Smooth muscle cell of the brain vasculature (primary cell): ENCODE measurements at regions not wholly inside any gene's neighbourhood (a gene's known extent, or its start where the extent isn't known, plus 50 kb on each side); places are given as distances from the start of the nearest gene placed in this dataset.
"Not testable (repeated sequence)": the region's sequence is repeated elsewhere in the genome, so short reads cannot be mapped to it uniquely, and the experiment has no call there.

ENCODE experiments used
- DNase-seq: peaks from one replicate; pipeline ENCODE4 v3.0.0-alpha.2; 2012; ENCODE audit warnings: low read depth, low spot score

DNA sequence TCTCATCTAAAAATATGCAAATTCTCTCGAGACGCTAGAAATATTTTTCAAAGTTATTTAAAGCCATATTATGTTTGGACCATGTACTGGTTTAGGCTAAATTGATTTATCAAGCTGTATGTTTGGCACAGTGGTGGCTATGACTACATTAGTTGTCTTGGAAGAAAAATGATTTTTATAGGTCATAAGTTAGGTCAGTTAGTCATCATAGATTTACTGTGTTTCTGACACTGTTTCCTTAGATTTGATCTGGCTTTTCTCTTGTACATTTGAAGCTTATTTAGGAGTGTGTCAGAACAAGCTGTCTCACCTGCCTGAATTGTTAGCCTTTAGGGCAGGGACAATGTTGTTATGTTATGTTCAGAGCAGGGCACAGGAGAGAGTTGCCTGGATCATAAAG lies 161.1 kb upstream of the FBXO33 start:
- no peak for DNase-seq

DNA sequence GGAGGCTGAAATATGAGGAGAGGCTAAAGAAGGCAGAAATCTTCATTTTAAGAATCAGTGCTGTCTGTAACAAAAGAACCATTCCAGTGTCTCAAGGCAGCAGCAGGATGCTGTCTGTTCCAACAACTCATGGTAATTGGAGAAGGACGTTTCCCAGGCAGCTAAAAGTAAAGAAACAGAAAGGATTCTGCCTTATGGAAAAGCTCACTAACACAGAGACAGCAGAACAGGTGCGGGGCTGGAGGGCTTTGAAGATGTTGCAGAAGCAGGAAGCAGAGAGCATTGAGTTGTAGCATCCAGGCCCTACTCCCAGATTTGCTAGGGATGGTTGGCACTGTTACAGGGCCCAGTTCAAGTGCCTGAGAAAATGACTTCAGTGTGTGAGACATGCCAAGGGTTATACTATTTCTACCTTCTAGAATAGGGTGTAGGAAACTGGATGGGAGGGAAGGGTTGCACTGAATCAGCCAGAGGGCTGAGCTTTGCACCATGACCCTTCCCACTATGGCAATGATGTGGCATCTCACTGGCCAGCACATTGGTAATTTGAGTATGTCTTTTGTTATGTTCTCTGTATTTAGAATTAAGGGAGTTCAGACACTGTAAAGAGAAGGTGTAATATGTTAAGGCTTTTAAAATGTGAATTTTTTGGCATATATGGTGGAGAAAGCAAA lies 160.0 kb upstream of the FBXO33 start:
- no peak for DNase-seq

DNA sequence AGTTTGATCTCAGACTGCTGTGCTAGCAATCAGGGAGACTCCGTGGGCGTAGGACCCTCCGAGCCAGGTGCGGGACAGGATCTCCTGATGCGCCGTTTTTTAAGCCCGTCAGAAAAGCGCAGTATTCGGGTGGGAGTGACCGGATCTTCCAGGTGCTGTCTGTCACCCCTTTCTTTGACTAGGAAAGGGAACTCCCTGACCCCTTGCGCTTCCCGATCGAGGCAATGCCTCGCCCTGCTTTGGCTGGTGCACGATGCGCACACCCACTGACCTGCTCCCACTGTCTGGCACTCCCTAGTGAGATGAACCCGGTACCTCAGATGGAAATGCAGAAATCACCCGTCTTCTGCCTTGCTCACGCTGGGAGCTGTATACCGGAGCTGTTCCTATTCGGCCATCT lies 157.6 kb upstream of the FBXO33 start:
- DNase-seq = not testable (repeated sequence)

DNA sequence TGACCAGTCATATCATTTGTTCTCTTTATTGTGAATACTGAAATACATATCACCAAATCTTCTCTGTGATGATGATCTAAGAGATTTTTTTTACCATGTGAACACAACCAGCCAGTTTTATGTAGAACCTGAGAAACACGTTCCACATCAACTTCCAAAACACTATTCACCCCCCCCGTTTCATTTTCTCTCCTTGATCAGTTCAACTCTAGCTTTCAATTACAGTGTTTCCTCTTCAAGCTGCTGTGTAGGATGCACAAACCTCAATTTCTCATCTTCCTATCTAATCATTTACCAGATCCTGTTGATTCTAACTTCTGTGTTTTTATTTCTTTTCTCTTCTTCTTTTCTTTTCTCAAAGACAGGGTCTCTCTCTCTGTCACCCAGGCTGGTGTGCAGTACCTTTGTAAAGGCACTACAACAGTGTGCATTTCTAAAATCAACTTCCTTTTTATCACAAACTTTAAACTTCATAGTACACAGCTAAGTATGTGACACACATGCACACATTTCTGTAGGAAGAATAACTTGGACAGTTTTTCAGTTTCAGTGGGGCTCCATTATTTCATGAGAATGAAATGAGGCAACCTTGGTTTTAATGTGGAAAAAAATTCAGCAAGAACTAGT lies 149.9 kb upstream of the FBXO33 start:
- DNase-seq = no peak

DNA sequence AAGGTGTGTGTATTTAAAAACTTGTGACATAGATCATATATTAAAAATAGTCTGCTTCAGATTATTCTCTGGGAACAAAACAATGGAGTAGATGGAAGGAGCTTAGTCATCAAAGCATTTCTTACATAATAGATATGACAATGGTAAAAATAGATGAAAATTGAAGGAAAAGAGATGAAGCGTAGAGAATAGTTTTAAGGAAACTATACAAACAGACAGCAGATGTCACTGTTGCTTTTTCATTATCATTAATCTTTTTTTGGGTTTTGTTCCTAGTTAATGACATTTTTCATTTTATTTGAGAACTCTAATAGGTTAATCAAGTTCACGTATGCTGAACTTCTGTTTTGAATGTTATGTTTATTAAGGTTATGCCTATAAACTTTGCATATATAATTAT lies 149.2 kb upstream of the FBXO33 start:
- DNase-seq = no peak

DNA sequence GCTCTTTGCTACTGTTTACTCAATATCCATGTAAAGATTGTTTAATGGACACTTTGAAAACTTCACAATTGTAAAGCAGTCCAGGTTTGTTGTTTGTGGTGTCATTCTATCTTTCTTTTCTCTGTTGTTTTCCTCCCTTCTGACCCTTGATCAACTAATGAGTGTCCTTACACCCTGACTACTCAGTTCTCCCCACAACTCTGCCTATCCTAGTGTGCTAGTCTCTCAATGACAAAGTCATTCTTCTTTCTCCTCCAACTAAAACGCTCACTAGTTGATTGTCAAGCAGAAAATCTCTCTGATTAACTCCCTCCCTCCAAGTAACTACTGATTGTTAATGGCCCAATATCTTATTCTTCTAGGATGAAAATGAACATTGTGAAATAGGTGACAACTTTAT lies 148.5 kb upstream of the FBXO33 start:
- DNase-seq = no peak

DNA sequence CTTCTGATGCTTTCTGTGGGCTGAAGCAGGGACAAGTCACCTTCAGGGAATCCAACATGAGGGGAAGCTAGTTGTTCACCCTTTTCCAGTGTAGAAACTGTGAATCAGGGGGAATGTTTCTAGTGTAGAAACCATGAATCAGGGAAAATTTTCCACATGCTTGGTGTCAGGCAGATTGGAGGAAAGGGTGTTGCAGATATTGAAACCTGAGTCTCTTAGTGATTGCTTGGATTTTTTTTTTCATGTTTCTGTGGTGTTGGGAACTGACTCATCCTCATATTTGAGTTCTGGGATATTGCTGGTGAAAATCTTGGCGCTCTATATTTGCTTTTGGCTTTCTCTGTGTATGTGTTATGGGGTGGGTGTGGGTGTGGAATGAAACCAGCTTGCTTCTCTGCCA lies 144.5 kb upstream of the FBXO33 start:
- no peak for DNase-seq

DNA sequence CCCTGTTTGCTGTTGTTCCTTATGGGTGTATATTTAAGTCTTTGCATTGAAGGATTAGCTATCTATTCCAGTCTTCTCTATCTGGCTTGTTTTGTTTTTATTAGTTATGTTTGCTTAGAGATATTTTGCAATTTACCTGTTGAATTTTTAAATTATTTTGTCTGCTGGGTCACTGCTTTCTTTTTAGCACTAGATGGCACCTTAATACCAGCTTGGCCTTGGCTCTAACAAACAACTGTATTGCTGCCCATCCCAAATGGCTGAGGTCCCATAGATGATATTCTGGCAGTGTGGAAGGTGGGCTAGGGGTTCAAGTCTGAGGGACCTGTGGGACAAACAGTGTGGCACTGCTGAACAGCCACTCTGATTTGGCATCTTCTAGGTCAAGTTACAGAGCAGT lies 144.0 kb upstream of the FBXO33 start:
- DNase-seq = no peak

DNA sequence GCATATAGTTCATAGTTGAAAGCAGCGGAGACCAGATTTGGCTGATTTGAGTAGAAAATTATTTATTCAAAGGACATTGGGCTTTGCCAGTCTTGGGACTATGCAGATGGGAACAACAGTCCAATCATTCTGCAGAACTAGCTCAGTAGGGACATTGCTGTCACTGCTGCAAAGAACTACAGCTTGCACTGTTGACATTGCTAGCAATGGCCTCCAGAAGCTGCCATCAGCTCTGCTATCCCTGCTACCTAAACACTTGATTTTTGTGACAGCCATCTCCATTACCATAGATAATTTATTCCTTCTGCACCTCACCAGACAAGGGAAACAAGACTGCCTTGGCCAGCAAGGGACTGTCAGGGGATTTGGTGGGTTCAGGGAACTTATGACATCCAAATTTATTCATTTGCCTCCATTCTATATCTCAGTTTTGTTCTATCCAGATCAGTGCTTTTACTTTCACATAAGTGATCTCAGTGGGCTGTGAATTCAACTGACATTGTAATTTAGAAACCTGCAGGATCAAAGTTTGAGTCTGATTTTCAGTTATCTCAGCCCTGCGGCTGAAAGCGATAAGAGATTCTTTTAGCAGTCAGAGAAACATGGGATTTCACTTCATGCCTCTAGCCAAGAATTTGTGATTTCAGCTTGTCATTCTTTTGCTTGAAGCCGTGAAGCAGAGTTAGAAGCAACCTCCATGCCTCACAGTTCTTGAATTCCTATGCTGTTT lies 136.7 kb upstream of the FBXO33 start:
- DNase-seq = no peak

DNA sequence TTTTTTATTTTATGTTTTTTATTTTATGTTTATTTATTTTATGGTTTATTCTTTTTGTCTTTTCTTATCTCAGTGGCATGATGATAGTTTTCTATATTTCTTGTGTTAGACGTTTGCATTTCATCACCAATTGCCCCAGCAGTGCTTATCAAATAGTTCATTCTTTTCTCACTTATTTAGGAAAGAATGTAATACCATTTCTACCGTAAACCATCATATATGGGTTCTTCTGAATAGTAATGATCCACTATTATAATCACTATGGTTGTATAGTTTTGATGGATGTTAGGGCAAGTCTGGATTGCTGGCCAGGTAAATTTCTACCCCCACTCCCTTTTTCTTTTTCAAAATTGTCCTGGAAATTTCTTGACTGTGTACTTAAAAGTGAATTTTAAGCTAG lies 134.6 kb upstream of the FBXO33 start:
- no peak for DNase-seq

DNA sequence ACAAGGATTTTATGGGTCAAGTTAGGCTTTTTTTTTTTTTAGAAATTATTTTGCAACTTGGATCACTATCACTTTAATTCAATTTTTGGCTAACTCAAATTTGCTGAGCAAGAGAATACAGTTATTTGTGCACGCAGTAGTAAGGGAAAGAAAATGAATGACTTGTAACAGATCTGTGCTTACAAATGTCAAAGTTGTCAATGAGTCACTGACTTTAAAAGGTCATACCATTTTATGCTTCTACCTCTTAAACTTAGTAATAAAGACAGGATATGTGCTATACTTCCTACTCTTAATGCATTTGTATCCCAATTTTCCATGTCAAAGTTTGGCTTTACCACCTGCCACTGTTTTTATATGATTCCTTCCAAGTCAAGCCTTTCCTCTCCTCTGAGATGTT lies 131.1 kb upstream of the FBXO33 start:
- DNase-seq = no peak

DNA sequence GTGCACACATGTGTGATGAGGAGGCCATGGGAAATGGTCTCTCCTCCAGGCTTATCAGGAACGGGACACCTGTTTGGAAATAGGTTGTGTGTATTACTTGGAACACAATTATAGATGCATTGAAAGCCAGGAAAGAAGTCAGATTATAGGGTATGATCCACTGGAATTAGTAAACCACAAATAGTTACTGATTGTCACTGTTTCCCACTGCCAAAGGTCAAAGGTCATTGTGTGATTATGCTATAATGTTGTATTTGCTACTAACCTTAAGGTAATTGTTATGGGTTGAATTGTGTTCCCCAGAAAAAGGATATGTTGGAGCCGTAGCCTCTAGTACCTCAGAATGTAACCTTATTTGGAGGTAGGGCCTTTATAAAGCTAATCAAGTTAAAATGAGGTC lies 129.9 kb upstream of the FBXO33 start:
- no peak for DNase-seq

DNA sequence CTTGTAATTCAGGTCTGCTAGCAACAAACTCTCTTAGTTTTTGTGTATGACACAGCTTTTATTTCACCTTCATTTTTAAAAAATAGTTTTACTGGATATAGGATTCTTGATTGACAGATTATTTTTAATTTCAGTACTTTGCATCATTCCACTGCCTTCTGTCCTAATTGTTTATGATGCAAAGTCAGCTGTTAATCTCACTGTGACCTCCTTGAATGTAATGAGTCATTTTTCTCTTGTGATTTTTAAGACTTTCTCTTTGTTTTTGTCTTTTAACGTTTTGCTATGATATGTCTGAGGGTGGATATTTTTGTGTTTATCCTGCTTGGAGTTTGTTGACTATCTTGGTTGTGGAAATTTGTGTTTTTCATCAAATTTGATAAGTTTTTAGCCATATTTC lies 126.3 kb upstream of the FBXO33 start:
- DNase-seq = no peak

DNA sequence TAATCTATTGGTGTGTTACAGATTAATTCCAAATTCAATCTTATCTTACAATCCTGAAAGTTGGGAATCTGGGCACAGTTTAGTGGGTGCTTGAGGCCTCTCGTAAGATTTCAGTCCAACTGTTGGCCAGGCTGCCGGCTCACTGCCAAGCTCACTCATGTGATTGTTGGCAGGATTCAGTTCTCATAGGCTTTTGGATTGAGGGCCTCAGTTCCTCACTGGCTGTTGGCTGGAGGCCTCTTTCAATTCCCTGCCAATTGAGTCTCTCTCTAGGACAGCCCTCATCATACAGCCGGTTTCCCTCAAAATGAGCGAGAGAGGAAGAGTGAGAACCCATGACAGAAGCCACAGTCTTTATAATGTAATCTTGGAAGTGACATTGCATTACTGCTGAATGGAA lies 123.5 kb upstream of the FBXO33 start:
- no peak for DNase-seq

DNA sequence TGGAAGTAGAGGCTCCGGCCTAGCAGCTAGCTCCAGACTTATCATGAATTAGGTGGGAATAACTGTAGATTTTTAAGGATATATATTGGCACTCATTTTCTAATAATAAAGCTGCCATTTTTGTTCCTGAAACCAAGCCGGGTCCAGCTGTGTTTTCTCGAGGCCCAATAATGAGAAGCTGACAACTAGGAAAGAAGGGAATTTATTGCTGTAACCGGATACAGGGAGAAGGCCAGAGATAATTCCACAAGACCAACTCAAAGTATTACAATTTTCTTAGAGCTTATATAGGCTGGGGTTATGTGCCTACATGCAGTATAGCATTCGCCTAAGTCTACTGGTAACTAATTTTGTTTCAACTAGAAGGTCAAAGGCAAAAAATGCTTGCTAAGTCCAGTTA lies 122.3 kb upstream of the FBXO33 start:
- DNase-seq = no peak

DNA sequence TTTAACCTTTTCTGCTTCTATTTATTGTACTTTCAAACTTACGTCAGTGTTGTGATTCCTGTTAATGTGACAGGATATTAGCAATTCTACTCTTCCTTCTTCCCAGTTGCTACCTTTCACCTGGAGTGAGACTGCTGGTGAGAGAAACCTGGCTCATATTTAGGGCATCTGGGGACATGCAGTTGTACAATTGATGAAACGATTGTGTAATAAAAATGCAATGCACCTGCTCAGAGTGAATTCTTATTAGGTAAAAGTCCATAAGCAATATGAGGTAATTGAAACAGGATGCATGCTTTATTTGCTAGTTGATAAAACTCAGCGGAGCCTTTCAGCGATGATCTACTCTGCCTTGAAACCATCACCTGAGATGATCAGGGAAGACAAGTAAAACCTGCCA lies 116.1 kb upstream of the FBXO33 start:
- no peak for DNase-seq

DNA sequence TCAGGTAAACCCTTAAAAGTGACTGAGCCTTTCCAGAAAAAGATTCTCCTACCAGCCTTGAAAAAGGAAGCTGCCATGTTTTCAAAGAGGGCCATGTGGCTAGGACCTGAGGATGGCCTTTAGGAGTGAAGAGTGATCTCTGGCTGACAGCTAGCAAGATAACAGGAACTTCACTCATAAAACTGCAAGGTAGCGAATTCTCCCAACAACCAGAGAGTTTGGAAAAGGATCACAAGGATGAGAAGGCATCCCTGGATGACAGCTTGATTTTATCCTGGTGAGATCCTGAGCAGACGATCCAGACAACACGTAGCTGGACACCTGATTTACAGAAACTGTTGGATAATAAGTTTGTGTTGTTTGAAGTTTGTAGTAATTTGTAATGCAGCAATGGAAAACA lies 115.6 kb upstream of the FBXO33 start:
- DNase-seq = no peak

DNA sequence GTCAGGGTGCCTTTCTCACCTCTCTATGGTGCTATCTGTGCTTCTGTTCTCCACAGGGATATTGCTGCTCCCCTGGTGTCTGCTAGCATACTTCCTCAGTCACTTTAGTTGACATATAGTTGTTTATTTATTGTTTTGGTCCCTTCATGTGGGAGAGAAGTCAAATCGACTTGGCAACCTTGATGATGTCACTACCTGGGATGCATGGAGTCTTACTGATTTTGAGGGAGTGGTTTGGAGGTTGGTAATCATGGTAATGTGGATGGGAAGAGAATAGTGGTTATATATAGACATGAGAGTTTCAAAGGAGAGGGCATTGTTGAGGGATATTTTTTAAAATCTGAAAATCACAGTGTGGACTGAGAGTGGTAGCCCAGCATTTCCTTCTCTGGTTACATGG lies 73.6 kb upstream of the FBXO33 start:
- DNase-seq = no peak

DNA sequence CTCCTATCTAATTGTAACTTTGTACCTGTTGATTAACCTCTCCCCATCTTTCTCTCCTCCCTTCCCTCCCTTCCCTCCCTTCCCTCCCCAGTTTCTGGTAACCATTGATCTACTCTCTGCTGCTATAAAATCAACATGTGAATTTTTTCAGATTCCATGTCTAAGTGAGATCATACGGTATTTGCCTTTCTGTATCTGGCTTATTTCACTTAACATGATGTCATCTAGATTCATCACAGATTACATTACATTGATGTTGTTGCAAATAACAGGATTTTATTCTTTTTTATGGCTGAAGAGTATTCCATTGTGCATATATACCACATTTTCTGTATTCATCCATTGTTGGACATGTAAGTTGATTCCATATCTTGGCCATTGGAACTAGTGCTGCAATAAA lies 68.0 kb upstream of the FBXO33 start:
- DNase-seq = no peak

DNA sequence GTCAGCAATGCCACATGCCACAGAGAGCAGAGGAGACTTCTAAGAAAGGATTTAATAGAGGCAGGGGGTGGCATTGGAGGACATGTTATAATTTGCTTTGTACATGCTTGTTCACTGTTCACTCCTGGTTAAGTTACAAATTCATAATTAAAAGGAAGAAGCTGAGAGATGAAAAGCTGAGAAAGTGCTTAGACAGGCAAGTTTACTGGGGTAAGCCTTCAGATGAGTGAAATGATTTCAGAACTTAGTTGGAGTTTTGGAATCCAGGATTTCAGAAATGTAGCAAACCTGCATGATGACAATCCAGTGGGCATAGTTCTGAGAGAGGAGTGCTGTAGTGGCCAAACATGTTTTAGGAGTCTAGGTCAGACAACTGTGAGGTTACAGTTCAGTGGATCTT lies 67.3 kb upstream of the FBXO33 start:
- no peak for DNase-seq

DNA sequence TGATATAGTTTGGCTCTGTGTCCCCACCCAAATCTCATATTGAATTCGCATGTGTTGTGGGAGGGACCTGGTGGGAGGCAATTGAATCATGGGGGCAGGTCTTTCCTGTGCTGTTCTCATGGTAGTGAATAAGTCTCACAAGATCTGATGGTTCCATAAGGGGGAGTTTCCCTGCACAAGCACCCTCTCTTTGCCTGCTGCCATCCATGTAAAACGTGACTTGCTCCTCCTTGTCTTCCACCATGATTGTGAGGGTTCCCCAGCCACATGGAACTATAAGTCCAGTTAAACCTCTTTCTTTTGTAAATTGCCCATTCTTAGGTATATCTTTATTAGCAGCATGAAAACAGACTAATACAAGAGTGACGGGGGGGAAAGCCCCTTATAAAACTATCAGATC lies 65.4 kb upstream of the FBXO33 start:
- not testable (repeated sequence) for DNase-seq

DNA sequence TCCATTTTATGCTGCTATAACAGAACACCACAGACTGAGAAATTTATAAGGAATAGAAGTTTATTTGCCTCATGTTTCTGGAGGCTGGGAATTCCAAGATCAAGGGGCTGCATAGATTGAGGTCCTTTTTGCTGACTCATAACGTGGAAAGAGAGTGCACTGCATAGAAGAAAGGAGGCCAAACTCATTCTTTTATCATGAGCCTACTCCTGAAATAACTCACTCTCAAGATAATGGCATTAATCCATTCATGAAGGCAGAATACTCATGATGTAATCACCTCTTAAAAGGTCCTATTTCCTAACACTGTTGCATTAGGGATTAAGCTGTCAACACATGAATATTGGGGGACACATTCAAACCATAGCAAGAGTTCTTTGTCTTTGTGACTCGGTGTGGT lies 60.0 kb upstream of the FBXO33 start:
- DNase-seq = peak; percentile 4

DNA sequence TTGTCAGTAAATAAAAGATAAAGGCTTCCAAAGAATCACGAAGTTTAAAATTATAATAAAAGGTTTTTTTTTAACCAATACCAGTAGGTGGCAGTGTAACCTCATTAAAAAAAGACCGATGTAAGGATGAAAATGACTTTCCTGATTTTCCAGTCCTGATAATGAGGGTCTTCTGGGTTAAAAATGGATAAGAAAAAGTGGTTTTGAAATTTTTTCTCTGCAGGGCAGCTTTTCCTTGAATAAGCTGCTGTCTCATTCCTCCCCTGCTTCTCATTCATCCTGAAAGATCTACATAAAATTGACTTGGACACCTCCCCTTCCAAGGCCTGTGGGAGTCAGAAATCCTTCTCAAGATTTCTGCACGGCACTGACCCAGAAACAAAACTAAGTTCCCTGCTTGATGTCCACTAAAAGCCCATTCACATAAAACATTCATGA lies 58.9 kb upstream of the FBXO33 start:
- peak; percentile 17 for DNase-seq
